ENCODE measurements at regions not wholly inside any gene's neighbourhood (a gene's known extent, or its start where the extent isn't known, plus 50 kb on each side); places are given as distances from the start of the nearest gene placed in this dataset.

- no peak for TF ChIP-seq CTCF (IDR thresholded peaks at IDR 0.05; ENCODE audit: low read depth, low read length, poor library complexity, severe bottlenecking)
- no peak for TF ChIP-seq EZH2phosphoT487 (IDR thresholded peaks at IDR 0.05; ENCODE audit: borderline replicate concordance, low read length)
Observed at GRCh38 chr5:1965925-1966324, 83.2 kb upstream of the IRX4 start.

Measured in DOHH2 (cell line).